ENCODE measurements at regions not wholly inside any gene's neighbourhood (a gene's known extent, or its start where the extent isn't known, plus 50 kb on each side); places are given as distances from the start of the nearest gene placed in this dataset.

- Histone ChIP-seq H3K9me3 (no peaks in the 10 kb centered on the region), H3K4me3 (ENCODE audit: low read depth, low read length) (no peak overlapping the region), H3K36me3 (ENCODE audit: control insufficient read depth, insufficient read depth, low read length) (no peaks in the 10 kb centered on the region), H3K4me1 (peaks cover 14% of the 10 kb centered on the region; the same call in 1 of the 2 replicates), H3K27me3 (replicated peaks; ENCODE audit: control insufficient read depth, insufficient read depth, low read length) (no peaks in the 10 kb centered on the region)
- POLR2A ChIA-PET: no interaction called here
- Mint-ChIP-seq H3K27me3 (ENCODE audit: insufficient read depth, unreplicated experiment) (peaks cover 2% of the 10 kb centered on the region), H3K4me1 (ENCODE audit: low read depth, unreplicated experiment) (no peaks in the 10 kb centered on the region), H3K36me3 (ENCODE audit: insufficient read depth, unreplicated experiment) (no peaks in the 10 kb centered on the region), H3K27ac (ENCODE audit: unreplicated experiment) (no peak overlapping the region), H3K4me3 (ENCODE audit: unreplicated experiment) (no peak overlapping the region), H3K9me3 (ENCODE audit: unreplicated experiment) (no peaks in the 10 kb centered on the region)
- intact Hi-C loops (cut with micrococcal nuclease; ENCODE audit: unreplicated experiment): no loop called here
- no TSS peak for BruUV-seq (replicated peaks)
- no peak for DNase-seq
- TF ChIP-seq CTCF (IDR thresholded peaks at IDR 0.05; ENCODE audit: insufficient read depth in 1 of 2, low read depth in 1 of 2, low read length in 1 of 2, severe bottlenecking in 1 of 2, unreplicated experiment in 1 of 2): no peak
- CTCF ChIA-PET: no interaction called here
Measured at GRCh38 chr4:108540536-108540935, 79.8 kb upstream of the RPL34 start.

- no peaks in the 10 kb centered on the region for H3K9me3 ChIP-seq
- BruUV-seq (replicated peaks): no TSS peak
- Mint-ChIP-seq H3K9me3 (ENCODE audit: unreplicated experiment) (no peaks in the 10 kb centered on the region), H3K4me1 (ENCODE audit: low read depth, unreplicated experiment) (peaks cover 9% of the 10 kb centered on the region), H3K27ac (ENCODE audit: unreplicated experiment) (no peak overlapping the region), H3K27me3 (ENCODE audit: insufficient read depth, unreplicated experiment) (no peaks in the 10 kb centered on the region), H3K4me3 (ENCODE audit: unreplicated experiment) (no peak overlapping the region), H3K36me3 (ENCODE audit: insufficient read depth, unreplicated experiment) (no peaks in the 10 kb centered on the region)
- peak in 1 of 2 experiments; percentile 42 for DNase-seq
- H3K4me3 ChIP-seq (ENCODE audit: low read depth, low read length): no peak overlapping the region
- no peaks in the 10 kb centered on the region for H3K27me3 ChIP-seq (replicated peaks; ENCODE audit: control insufficient read depth, insufficient read depth, low read length)
- intact Hi-C loops (cut with micrococcal nuclease; ENCODE audit: unreplicated experiment): no loop called here
- peaks cover 14% of the 10 kb centered on the region; the same call in 1 of the 2 replicates for H3K4me1 ChIP-seq
- POLR2A ChIA-PET: interaction anchor here (0.9 kb wide), 1 partner anchor 83 kb away, joined by 3 read pairs; the partner anchor contains the start of gene RPL34
- no peak for TF ChIP-seq CTCF (IDR thresholded peaks at IDR 0.05; ENCODE audit: insufficient read depth in 1 of 2, low read depth in 1 of 2, low read length in 1 of 2, severe bottlenecking in 1 of 2, unreplicated experiment in 1 of 2)
- CTCF ChIA-PET: no interaction called here
- H3K36me3 ChIP-seq (ENCODE audit: control insufficient read depth, insufficient read depth, low read length): no peaks in the 10 kb centered on the region
Measured at GRCh38 chr4:108536577-108536976, 83.8 kb upstream of the RPL34 start.

- no peak overlapping the region for H3K4me3 Mint-ChIP-seq (ENCODE audit: unreplicated experiment)
- H3K27ac Mint-ChIP-seq (ENCODE audit: unreplicated experiment): no peak overlapping the region
- Histone ChIP-seq H3K4me3 (ENCODE audit: low read depth, low read length) (no peak overlapping the region), H3K27me3 (replicated peaks; ENCODE audit: control insufficient read depth, insufficient read depth, low read length) (no peaks in the 10 kb centered on the region), H3K36me3 (ENCODE audit: control insufficient read depth, insufficient read depth, low read length) (no peaks in the 10 kb centered on the region), H3K9me3 (no peaks in the 10 kb centered on the region), H3K4me1 (peaks cover 14% of the 10 kb centered on the region; the same call in 1 of the 2 replicates)
- DNase-seq: no peak
- BruUV-seq (replicated peaks): no TSS peak
- peaks cover 9% of the 10 kb centered on the region for H3K4me1 Mint-ChIP-seq (ENCODE audit: low read depth, unreplicated experiment)
- no peaks in the 10 kb centered on the region for H3K9me3 Mint-ChIP-seq (ENCODE audit: unreplicated experiment)
- no peaks in the 10 kb centered on the region for H3K36me3 Mint-ChIP-seq (ENCODE audit: insufficient read depth, unreplicated experiment)
- intact Hi-C loops (cut with micrococcal nuclease; ENCODE audit: unreplicated experiment): no loop called here
- TF ChIP-seq CTCF (IDR thresholded peaks at IDR 0.05; ENCODE audit: insufficient read depth in 1 of 2, low read depth in 1 of 2, low read length in 1 of 2, severe bottlenecking in 1 of 2, unreplicated experiment in 1 of 2): no peak
- CTCF ChIA-PET: no interaction called here
- no peaks in the 10 kb centered on the region for H3K27me3 Mint-ChIP-seq (ENCODE audit: insufficient read depth, unreplicated experiment)
- POLR2A ChIA-PET: no interaction called here
Measured at GRCh38 chr4:108535757-108536156, 84.6 kb upstream of the RPL34 start.

All from Caco-2 (cell line).